GM23248 (cell line): ENCODE measurements at regions not wholly inside any gene's neighbourhood (a gene's known extent, or its start where the extent isn't known, plus 50 kb on each side); places are given as distances from the start of the nearest gene placed in this dataset.

Experiments used
- DNase-seq: peaks from one replicate; pipeline ENCODE4 v3.0.0-alpha.2; 2015
- H2AFZ ChIP-seq: fragments of 200-600 bp; sonication (generic); 2 replicates; pipeline ENCODE4 v1.6.1; 2016; ENCODE audit warnings: antibody characterized with exemption
- H3F3A ChIP-seq: fragments of 200-600 bp; sonication (generic); 2 replicates; pipeline ENCODE4 v1.6.1; 2016; ENCODE audit warnings: mild to moderate bottlenecking, antibody characterized with exemption, mixed run types; ENCODE audit not compliant: insufficient read depth
- H3K27ac ChIP-seq: fragments of 200-600 bp; sonication (generic); 2 replicates; pipeline ENCODE4 v1.5.1; 2016; ENCODE audit warnings: mild to moderate bottlenecking
- H3K27me3 ChIP-seq: fragments of 200-600 bp; sonication (generic); replicated peaks from 2 replicates; pipeline ENCODE4 v1.6.1; 2016; ENCODE audit warnings: mild to moderate bottlenecking; ENCODE audit not compliant: insufficient read depth
- H3K36me3 ChIP-seq: fragments of 200-600 bp; sonication (generic); 2 replicates; pipeline ENCODE4 v1.6.1; 2016; ENCODE audit warnings: low read depth, mild to moderate bottlenecking
- H3K4me1 ChIP-seq: fragments of 200-600 bp; sonication (generic); 2 replicates; pipeline ENCODE4 v1.6.1; 2016; ENCODE audit warnings: mild to moderate bottlenecking; ENCODE audit not compliant: insufficient read depth
- H3K4me2 ChIP-seq: fragments of 200-600 bp; sonication (generic); one replicate; pipeline ENCODE4 v1.6.1; 2016; ENCODE audit warnings: mild to moderate bottlenecking; ENCODE audit not compliant: unreplicated experiment
- H3K4me3 ChIP-seq: fragments of 200-600 bp; sonication (generic); 2 replicates; pipeline ENCODE4 v1.5.1; 2016; ENCODE audit warnings: mild to moderate bottlenecking
- H3K79me2 ChIP-seq: fragments of 200-600 bp; sonication (generic); 2 replicates; pipeline ENCODE4 v1.6.1; 2016; ENCODE audit warnings: mild to moderate bottlenecking; ENCODE audit not compliant: insufficient read depth
- H3K9ac ChIP-seq: fragments of 200-600 bp; sonication (generic); 2 replicates; pipeline ENCODE4 v1.6.1; 2016; ENCODE audit warnings: mild to moderate bottlenecking
- H3K9me2 ChIP-seq: fragments of 200-600 bp; sonication (generic); 2 replicates; pipeline ENCODE4 v1.6.1; 2016; ENCODE audit warnings: mixed run types, mild to moderate bottlenecking, moderate library complexity; ENCODE audit not compliant: insufficient read depth
- H3K9me3 ChIP-seq: fragments of 200-600 bp; sonication (generic); one replicate; pipeline ENCODE4 v1.6.1; 2017; ENCODE audit warnings: low read depth
- H4K20me1 ChIP-seq: fragments of 200-600 bp; sonication (generic); 2 replicates; pipeline ENCODE4 v1.6.0; 2016; ENCODE audit not compliant: insufficient read depth
- EZH2 ChIP-seq: fragments of 200-600 bp; sonication (generic); IDR thresholded peaks from 2 replicates; pipeline ENCODE4 v1.6.1; 2018; ENCODE audit warnings: antibody characterized with exemption, mild to moderate bottlenecking; ENCODE audit not compliant: insufficient read depth, poor library complexity, severe bottlenecking
- EZH2phosphoT487 ChIP-seq: fragments of 200-600 bp; sonication (generic); IDR thresholded peaks from 2 replicates; pipeline ENCODE4 v1.6.1; 2018; ENCODE audit warnings: antibody characterized with exemption, moderate library complexity, mild to moderate bottlenecking, low read depth; ENCODE audit not compliant: insufficient read depth
- WGBS, 2 experiments: methylation state at CpG; one replicate each; pipeline ENCODE4 v1.1.6; 2015 to 2017; ENCODE audit warnings: low lambda C conversion rate in 2 of 2, low coverage in 1 of 2; ENCODE audit errors: missing lambda C conversion rate in 2 of 2; 5-methylcytosine and 5-hydroxymethylcytosine counted together
- in situ Hi-C: fragments of 300-500 bp; cut with MboI; formaldehyde crosslinking; loops from 2 replicates; pipeline ENCODE4 v1.15.0; 2020

DNA sequence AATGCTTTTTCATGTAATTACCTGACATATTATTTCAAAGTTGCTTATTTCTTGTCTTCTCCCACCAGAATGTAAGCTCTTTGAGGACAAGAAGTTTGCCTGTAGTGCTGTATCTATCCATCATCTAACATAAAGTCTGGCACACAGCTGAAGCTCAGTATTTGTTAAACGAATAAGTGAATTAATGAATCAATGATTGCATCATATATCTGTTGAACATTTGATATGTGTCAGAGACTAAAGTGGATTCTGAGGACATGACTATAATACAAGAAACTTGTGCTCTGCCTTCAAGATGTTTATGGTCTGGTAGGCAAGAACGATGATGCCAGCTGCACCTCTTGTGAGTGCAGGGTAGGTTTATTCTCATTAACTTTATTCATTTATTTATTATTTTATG, 115.4 kb upstream of the SCAF11 start:
- H3K4me2 ChIP-seq, result no peak overlapping the region
- no peak overlapping the region for H3K9ac ChIP-seq
- in situ Hi-C loops, result no loop called here
- WGBS, 2 experiments, result 72 to 75% methylated on average over 2 of the region's 2 CpGs
- H3K9me2 ChIP-seq, result no peaks in the 10 kb centered on the region
- H3K79me2 ChIP-seq, result no peaks in the 10 kb centered on the region
- no peaks in the 10 kb centered on the region for H3K27me3 ChIP-seq
- no peaks in the 10 kb centered on the region for H3K9me3 ChIP-seq
- no peak overlapping the region for H2AFZ ChIP-seq
- no peaks in the 10 kb centered on the region for H3F3A ChIP-seq
- H4K20me1 ChIP-seq, result no peaks in the 10 kb centered on the region
- no peak overlapping the region for H3K4me3 ChIP-seq
- no peak for DNase-seq
- TF ChIP-seq EZH2 (no peak), EZH2phosphoT487 (no peak)
- H3K27ac ChIP-seq, result no peak overlapping the region
- peaks cover 5% of the 10 kb centered on the region; the same call in 1 of the 2 replicates for H3K4me1 ChIP-seq
- no peaks in the 10 kb centered on the region for H3K36me3 ChIP-seq

DNA sequence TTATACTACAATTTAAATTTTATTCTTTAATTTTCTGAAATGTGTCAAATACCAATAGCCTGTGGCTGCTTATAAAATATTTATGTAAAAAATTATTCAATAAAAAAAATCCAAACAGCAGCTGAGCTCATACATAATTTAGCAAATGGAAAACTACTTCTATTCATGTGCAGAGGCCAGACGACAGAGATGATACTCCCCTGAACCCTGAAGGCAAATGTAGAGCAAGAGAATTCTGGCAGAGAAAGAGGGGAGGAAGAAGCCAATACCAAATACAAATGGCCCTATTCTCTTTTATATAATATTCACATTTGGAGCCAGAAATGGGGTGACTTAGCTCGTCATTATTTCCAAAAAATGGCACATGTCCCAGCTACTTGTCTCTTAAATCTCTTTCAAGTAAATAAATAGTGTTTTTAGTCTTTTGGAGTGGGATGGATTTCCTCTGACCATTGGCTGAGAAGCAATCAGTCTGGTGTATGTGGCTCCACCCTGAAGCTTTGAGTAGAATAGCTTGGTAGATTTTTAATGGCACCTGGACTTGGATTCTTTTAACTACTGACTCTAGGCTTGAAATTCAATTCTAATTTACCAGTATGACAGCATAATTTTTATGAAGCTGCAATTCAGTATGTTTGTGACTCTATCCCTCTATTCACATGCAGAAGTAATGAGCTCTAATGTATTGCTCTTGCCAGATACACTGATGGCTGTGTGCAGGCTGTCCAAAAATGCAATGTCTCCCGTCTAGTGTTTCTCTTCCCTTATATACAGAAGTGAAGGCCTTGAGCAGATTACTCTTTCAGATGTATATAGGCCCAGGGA, 113.4 kb upstream of the SCAF11 start:
- no peaks in the 10 kb centered on the region for H3K9me2 ChIP-seq
- H3K4me2 ChIP-seq, result no peak overlapping the region
- in situ Hi-C loops, result no loop called here
- no peak overlapping the region for H3K4me3 ChIP-seq
- H4K20me1 ChIP-seq, result no peaks in the 10 kb centered on the region
- no peak for TF ChIP-seq EZH2phosphoT487
- no peak for TF ChIP-seq EZH2
- H3F3A ChIP-seq, result no peaks in the 10 kb centered on the region
- H3K9ac ChIP-seq, result no peak overlapping the region
- no peak overlapping the region for H2AFZ ChIP-seq
- no peaks in the 10 kb centered on the region for H3K36me3 ChIP-seq
- 12 to 13% methylated on average over 3 of the region's 3 CpGs for WGBS, 2 experiments
- DNase-seq, result no peak
- peaks cover 1% of the 10 kb centered on the region; the same call in 1 of the 2 replicates for H3K27me3 ChIP-seq
- H3K4me1 ChIP-seq, result peaks cover 5% of the 10 kb centered on the region; the same call in 1 of the 2 replicates
- no peaks in the 10 kb centered on the region for H3K9me3 ChIP-seq
- no peak overlapping the region for H3K27ac ChIP-seq
- no peaks in the 10 kb centered on the region for H3K79me2 ChIP-seq

DNA sequence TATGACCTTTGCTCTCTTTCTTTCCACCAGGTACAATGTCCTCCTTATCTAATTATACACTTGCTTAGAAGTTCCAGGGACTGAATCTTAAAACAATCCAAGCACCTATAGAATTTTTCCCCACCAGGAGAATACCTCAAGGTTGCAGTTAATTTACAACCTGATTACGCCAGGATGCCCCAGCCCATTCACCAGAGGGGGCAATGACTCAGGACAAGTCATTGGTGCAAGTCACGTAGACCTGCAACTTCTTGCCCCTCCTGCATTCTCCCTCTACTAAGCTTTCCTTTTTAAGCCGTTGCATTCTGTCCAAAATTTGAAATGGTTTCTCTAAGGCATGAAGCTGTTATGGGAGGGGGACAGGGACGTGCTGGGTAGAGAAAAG, 111.1 kb upstream of the SCAF11 start:
- Histone ChIP-seq H3K79me2 (no peaks in the 10 kb centered on the region), H3K4me1 (peaks cover 5% of the 10 kb centered on the region; the same call in 1 of the 2 replicates), H3K36me3 (no peaks in the 10 kb centered on the region), H3K27me3 (peaks cover 12% of the 10 kb centered on the region; the same call in 1 of the 2 replicates), H3K9me3 (no peaks in the 10 kb centered on the region), H4K20me1 (no peaks in the 10 kb centered on the region), H3K9me2 (no peaks in the 10 kb centered on the region), H3K9ac (no peak overlapping the region), H3K27ac (no peak overlapping the region), H3K4me2 (no peak overlapping the region), H3K4me3 (no peak overlapping the region), H2AFZ (no peak overlapping the region), H3F3A (no peaks in the 10 kb centered on the region)
- no peak for TF ChIP-seq EZH2
- TF ChIP-seq EZH2phosphoT487, result no peak
- 81 to 83% methylated on average over 4 of the region's 4 CpGs for WGBS, 2 experiments
- DNase-seq, result no peak
- in situ Hi-C loops, result no loop called here

DNA sequence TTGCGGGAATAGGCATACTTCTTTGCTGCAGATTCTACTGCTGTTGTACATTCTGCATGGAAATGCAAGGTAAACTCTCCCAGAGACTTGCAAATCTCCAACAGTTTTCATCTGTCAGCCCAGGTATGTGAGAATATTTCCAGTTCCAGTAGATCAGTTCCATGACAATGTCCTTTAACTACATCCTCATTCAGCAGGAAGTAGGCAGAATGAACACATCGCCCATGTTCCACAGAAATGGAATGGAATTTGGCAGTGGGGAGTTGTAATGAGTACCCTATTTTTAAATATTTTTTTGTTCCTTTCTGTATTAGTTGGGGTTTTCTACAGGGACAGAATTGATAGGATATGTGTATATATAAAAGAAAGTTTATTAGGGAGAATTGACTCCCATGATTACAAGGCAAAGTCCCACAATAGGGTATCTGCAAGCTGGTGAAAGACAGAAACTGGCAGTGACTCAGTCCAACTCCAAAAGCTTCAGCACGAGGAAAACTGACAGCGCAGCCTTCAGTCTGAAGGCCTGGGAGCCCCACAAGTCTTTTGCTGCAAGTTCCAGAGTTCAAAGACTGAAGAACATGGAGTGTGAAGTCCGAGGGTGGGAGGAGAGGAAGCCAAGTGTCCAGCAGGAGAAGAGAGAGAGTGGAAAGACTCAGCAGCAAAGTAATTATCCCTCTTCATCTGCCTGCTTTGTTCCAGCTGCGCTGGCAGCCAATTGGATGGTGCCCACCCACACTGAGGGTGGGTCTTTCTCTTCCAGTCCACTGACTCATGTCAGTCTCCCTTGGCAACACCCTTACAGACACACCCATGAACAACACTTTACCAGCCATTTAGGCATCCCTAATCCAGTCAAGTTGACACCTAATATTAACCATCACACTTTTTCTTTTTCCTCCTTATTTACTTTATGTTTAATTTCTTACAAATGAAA, 110.4 kb upstream of the SCAF11 start:
- peak; percentile 55 for DNase-seq
- Histone ChIP-seq H4K20me1 (no peaks in the 10 kb centered on the region), H3K4me3 (no peak overlapping the region), H3K4me1 (peaks cover 5% of the 10 kb centered on the region; the same call in 1 of the 2 replicates), H3F3A (no peaks in the 10 kb centered on the region), H3K9me2 (no peaks in the 10 kb centered on the region), H3K4me2 (no peak overlapping the region), H3K27ac (no peak overlapping the region), H3K79me2 (no peaks in the 10 kb centered on the region), H2AFZ (peak overlapping the region; percentile 52), H3K36me3 (no peaks in the 10 kb centered on the region), H3K27me3 (peaks cover 12% of the 10 kb centered on the region; the same call in 1 of the 2 replicates), H3K9me3 (no peaks in the 10 kb centered on the region), H3K9ac (no peak overlapping the region)
- in situ Hi-C loops, result no loop called here
- TF ChIP-seq EZH2 (no peak), EZH2phosphoT487 (no peak)
- WGBS, 2 experiments, result 32% methylated on average over 6 of the region's 6 CpGs
